Loucy (cell line): ENCODE measurements at regions not wholly inside any gene's neighbourhood (a gene's known extent, or its start where the extent isn't known, plus 50 kb on each side); places are given as distances from the start of the nearest gene placed in this dataset.

ENCODE experiments used
- H2AFZ ChIP-seq: fragments of 200-600 bp; sonication (generic); 2 replicates; pipeline ENCODE4 v1.6.0; 2016; ENCODE audit warnings: antibody characterized with exemption, mild to moderate bottlenecking, low read length, moderate library complexity
- H3F3A ChIP-seq: fragments of 200-600 bp; 2 replicates; pipeline ENCODE4 v1.6.0; 2016; ENCODE audit warnings: antibody characterized with exemption, low read depth, mild to moderate bottlenecking
- H3K27me3 ChIP-seq: fragments of 200-600 bp; sonication (generic); 2 replicates; pipeline ENCODE4 v1.6.1; 2014; ENCODE audit warnings: low read length, mild to moderate bottlenecking; ENCODE audit not compliant: insufficient read depth, poor library complexity, severe bottlenecking
- H3K36me3 ChIP-seq: fragments of 200-600 bp; sonication (generic); 2 replicates; pipeline ENCODE4 v1.6.1; 2016; ENCODE audit warnings: low read length; ENCODE audit not compliant: insufficient read depth
- H3K4me1 ChIP-seq: fragments of 200-600 bp; sonication (generic); 2 replicates; pipeline ENCODE4 v1.5.1; 2014; ENCODE audit warnings: low read length, mild to moderate bottlenecking; ENCODE audit not compliant: insufficient read depth, poor library complexity, severe bottlenecking
- H3K4me2 ChIP-seq: fragments of 200-600 bp; sonication (generic); 2 replicates; pipeline ENCODE4 v1.6.0; 2014; ENCODE audit warnings: antibody characterized with exemption, low read length, low read depth, mild to moderate bottlenecking; ENCODE audit not compliant: poor library complexity, severe bottlenecking
- H3K4me3 ChIP-seq: fragments of 200-600 bp; sonication (generic); 2 replicates; pipeline ENCODE4 v1.5.1; 2014; ENCODE audit warnings: low read length, mild to moderate bottlenecking, mixed read lengths; ENCODE audit not compliant: poor library complexity, severe bottlenecking
- H3K79me2 ChIP-seq: fragments of 200-600 bp; sonication (generic); 2 replicates; pipeline ENCODE4 v1.6.1; 2014; ENCODE audit warnings: low read length; ENCODE audit not compliant: insufficient read depth
- H3K9ac ChIP-seq: fragments of 200-600 bp; sonication (generic); 2 replicates; pipeline ENCODE4 v1.6.0; 2014; ENCODE audit warnings: mild to moderate bottlenecking, low read depth, low read length, moderate library complexity; ENCODE audit not compliant: poor library complexity, severe bottlenecking
- H3K9me2 ChIP-seq: fragments of 200-600 bp; sonication (generic); replicated peaks from 2 replicates; pipeline ENCODE4 v1.6.1; 2016; ENCODE audit warnings: low read depth, low read length, mixed read lengths
- H3K9me3 ChIP-seq: fragments of 200-600 bp; sonication (generic); 2 replicates; pipeline ENCODE4 v1.6.1; 2014; ENCODE audit warnings: mild to moderate bottlenecking, antibody characterized with exemption, low read length, low read depth; ENCODE audit not compliant: insufficient read depth
- H4K20me1 ChIP-seq: fragments of 200-600 bp; sonication (generic); 2 replicates; pipeline ENCODE4 v1.6.0; 2014; ENCODE audit warnings: antibody characterized with exemption, low read length, mild to moderate bottlenecking; ENCODE audit not compliant: insufficient read depth, poor library complexity, severe bottlenecking
- CTCF ChIP-seq: fragments of 200-600 bp; sonication (generic); conservative IDR thresholded peaks from 2 replicates; pipeline ENCODE4 v1.5.1; 2014; ENCODE audit warnings: mild to moderate bottlenecking, antibody characterized with exemption, low read length
- EZH2phosphoT487 ChIP-seq: fragments of 200-600 bp; IDR thresholded peaks from 2 replicates; pipeline ENCODE4 v1.6.1; 2018; ENCODE audit warnings: antibody characterized with exemption, mild to moderate bottlenecking, moderate library complexity, borderline replicate concordance

DNA sequence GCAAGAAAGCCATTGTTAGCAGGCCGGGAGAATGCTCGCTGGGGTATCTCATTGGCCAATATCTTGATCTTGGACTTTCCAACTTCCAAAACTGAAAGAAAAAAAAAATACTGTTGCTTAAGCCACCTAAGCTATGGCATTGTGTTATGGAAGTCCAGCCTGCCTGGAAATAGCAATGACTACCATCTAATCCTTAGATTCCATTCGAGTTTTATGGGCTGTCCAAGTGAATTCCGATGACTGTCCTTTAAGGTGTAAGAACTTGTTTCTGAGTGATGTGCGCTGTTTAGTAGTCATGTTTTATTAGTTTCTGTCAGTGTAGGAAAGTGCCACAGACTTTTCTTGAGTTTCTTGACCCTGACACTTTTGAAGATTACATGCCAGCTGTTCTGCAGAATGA, 762.6 kb downstream of the USP25 start:
- TF ChIP-seq CTCF (no peak), EZH2phosphoT487 (no peak)
- no peaks in the 10 kb centered on the region for H4K20me1 ChIP-seq
- no peaks in the 10 kb centered on the region for H3K9me3 ChIP-seq
- H3K36me3 ChIP-seq = no peaks in the 10 kb centered on the region
- no peaks in the 10 kb centered on the region for H3K9me2 ChIP-seq
- H2AFZ ChIP-seq = no peak overlapping the region
- no peak overlapping the region for H3K9ac ChIP-seq
- H3K4me3 ChIP-seq = no peak overlapping the region
- H3K79me2 ChIP-seq = no peaks in the 10 kb centered on the region
- no peak overlapping the region for H3K4me2 ChIP-seq
- H3K4me1 ChIP-seq = no peaks in the 10 kb centered on the region
- H3F3A ChIP-seq = no peaks in the 10 kb centered on the region
- no peaks in the 10 kb centered on the region for H3K27me3 ChIP-seq

DNA sequence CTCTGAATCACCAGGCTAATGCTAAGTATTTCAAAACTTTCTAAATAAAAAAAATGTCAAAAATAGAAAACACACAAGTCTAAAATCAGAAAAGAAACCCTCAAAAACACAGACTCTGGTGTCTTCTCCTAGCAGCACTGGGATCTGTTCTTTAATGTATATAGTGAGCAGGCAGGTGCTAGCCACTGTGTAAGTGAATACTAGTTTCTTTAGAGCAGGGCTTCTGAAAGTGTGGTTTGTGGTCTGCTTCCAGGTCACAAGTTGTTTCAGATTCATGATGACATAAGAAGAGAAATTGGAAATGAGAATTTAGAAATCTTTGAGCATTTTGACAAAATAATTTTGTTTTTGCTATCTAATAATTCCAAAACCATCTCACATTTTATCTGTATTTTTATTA, 763.1 kb downstream of the USP25 start:
- Histone ChIP-seq H3K36me3 (no peaks in the 10 kb centered on the region), H3K9ac (no peak overlapping the region), H2AFZ (no peak overlapping the region), H3K9me2 (no peaks in the 10 kb centered on the region), H3K79me2 (no peaks in the 10 kb centered on the region), H3K4me1 (no peaks in the 10 kb centered on the region), H4K20me1 (no peaks in the 10 kb centered on the region), H3K4me2 (no peak overlapping the region), H3K27me3 (no peaks in the 10 kb centered on the region), H3K9me3 (no peaks in the 10 kb centered on the region), H3F3A (no peaks in the 10 kb centered on the region), H3K4me3 (no peak overlapping the region)
- TF ChIP-seq EZH2phosphoT487 (no peak), CTCF (no peak)

DNA sequence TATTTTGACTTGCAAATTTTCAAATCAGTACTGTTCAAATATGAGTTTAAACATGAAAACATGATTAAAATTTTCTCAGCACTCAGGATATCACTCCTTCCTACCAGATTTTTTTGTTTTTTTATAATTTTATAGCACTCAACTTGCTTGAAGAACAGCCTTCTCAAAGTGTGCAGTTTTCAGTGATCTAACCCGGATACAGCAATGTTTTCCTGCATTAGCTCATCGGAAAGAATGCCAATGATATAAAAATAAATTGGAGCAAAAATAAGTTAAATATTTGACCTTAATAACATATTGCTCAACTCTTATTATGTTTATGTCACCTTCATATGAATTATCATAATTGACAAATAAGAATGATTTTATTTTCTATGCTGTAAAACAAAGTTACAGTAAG, 766.8 kb downstream of the USP25 start:
- Histone ChIP-seq H3K9me3 (no peaks in the 10 kb centered on the region), H3K4me1 (no peaks in the 10 kb centered on the region), H3K9ac (no peak overlapping the region), H3K9me2 (no peaks in the 10 kb centered on the region), H3K4me3 (no peak overlapping the region), H3F3A (no peaks in the 10 kb centered on the region), H3K4me2 (no peak overlapping the region), H2AFZ (no peak overlapping the region), H3K36me3 (no peaks in the 10 kb centered on the region), H3K27me3 (no peaks in the 10 kb centered on the region), H4K20me1 (no peaks in the 10 kb centered on the region), H3K79me2 (no peaks in the 10 kb centered on the region)
- TF ChIP-seq CTCF (no peak), EZH2phosphoT487 (no peak)
